ENCODE measurements at regions not wholly inside any gene's neighbourhood (a gene's known extent, or its start where the extent isn't known, plus 50 kb on each side); places are given as distances from the start of the nearest gene placed in this dataset.
"Not testable (repeated sequence)": the region's sequence is repeated elsewhere in the genome, so short reads cannot be mapped to it uniquely, and the experiment has no call there.

DNA sequence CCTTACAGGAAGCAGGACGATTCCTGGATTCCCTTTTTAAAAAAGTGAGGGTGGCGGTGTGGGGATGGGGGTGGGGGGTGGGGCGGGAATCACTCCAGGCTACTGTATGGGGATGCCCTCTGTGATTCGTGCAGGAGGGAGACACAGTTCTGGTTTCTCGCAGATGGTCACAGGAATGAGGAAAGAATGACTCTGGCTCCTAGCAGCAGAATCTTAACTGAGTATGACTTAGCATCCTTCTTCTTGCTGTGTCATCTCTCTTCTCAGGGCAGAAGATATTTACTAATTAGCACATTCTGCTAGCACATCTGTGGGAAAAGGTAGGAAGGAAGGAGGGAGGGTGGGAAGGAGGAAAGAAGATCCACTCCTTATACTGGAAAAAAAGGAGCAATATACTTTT lies 78.8 kb upstream of the GPR39 start:
- not testable (repeated sequence) for H3K4me3 Mint-ChIP-seq (ENCODE audit: unreplicated experiment); H3K27ac Mint-ChIP-seq (ENCODE audit: unreplicated experiment); H3K4me1 Mint-ChIP-seq (ENCODE audit: unreplicated experiment); DNase-seq (ENCODE audit: low spot score); H3K27me3 Mint-ChIP-seq (ENCODE audit: unreplicated experiment); H3K36me3 Mint-ChIP-seq (ENCODE audit: low read depth, unreplicated experiment); H3K9me3 Mint-ChIP-seq (ENCODE audit: unreplicated experiment)

DNA sequence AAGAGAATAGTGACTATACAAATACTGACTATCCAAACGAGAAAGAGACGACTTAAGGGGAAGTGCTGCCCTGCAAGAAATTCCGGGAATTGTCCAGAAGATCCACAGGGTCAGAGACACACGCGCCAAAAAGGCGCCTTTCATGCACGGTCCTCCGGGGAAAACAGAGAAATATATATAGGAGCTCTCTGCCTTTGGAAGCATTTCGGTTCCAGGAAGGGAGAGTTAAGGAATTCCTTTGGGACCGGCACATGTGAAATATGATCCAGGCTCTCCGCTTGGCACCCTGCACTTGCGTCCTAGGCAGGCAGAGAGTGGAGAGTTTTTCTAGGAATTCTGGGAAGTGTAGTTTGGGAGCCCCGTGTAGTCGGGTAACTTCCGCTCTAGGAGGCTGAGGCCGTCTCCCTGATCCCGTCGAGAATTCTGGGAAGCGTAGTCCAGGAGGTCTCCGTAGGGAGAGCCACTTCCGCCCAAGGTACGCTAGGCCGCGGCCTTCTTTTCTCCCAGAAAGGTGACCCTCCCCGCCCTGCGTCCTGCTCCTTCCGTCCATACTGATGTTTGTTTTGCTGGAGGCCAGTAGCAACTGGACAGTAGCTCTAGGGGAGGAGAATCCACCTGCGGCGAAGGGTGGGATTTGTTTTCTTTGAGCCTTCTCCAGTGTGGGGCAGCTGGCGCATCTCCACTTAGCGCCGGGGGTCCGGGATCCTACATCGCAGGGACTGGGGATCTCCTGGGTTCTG lies 69.4 kb upstream of the GPR39 start:
- not testable (repeated sequence) for H3K4me1 Mint-ChIP-seq (ENCODE audit: unreplicated experiment); H3K9me3 Mint-ChIP-seq (ENCODE audit: unreplicated experiment); H3K27me3 Mint-ChIP-seq (ENCODE audit: unreplicated experiment); H3K36me3 Mint-ChIP-seq (ENCODE audit: low read depth, unreplicated experiment)
- DNase-seq (ENCODE audit: low spot score), result peak; percentile 75
- Mint-ChIP-seq H3K27ac (ENCODE audit: unreplicated experiment) (peak overlapping the region; percentile 95), H3K4me3 (ENCODE audit: unreplicated experiment) (peak overlapping the region; percentile 89)

DNA sequence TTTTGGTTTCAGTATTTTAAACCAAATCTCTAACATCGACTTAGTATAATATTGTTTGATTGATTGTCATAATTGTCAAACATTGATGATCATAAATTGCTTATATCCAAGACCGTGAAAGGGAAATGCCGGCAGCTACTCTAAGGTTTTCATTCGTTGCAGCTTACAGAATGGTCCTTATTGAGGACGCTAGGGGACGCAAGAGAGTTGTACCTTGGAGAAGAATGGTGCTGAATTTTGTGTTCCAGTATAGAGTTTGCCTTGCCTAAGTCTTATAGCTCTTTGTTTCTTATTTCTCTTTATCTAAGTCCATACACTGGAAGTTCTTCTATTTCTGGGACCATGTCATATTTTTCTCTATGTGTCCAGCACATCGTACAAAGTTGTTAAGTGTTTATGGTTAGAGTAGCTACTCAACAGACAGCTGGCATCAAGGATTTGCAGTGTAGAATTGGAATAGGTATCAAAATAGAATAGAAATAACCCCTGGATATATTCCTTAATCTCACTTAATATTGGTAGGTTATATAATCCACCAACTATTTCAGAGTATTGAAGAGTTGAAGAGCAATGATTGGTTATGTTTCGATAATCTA lies 67.4 kb upstream of the GPR39 start:
- H3K27ac Mint-ChIP-seq (ENCODE audit: unreplicated experiment); H3K27me3 Mint-ChIP-seq (ENCODE audit: unreplicated experiment); H3K4me3 Mint-ChIP-seq (ENCODE audit: unreplicated experiment); H3K9me3 Mint-ChIP-seq (ENCODE audit: unreplicated experiment); H3K36me3 Mint-ChIP-seq (ENCODE audit: low read depth, unreplicated experiment): not testable (repeated sequence)
- peak; percentile 58 for DNase-seq (ENCODE audit: low spot score)
- H3K4me1 Mint-ChIP-seq (ENCODE audit: unreplicated experiment), result peaks cover 10% of the 10 kb centered on the region
- TF ChIP-seq, protein P1, sequence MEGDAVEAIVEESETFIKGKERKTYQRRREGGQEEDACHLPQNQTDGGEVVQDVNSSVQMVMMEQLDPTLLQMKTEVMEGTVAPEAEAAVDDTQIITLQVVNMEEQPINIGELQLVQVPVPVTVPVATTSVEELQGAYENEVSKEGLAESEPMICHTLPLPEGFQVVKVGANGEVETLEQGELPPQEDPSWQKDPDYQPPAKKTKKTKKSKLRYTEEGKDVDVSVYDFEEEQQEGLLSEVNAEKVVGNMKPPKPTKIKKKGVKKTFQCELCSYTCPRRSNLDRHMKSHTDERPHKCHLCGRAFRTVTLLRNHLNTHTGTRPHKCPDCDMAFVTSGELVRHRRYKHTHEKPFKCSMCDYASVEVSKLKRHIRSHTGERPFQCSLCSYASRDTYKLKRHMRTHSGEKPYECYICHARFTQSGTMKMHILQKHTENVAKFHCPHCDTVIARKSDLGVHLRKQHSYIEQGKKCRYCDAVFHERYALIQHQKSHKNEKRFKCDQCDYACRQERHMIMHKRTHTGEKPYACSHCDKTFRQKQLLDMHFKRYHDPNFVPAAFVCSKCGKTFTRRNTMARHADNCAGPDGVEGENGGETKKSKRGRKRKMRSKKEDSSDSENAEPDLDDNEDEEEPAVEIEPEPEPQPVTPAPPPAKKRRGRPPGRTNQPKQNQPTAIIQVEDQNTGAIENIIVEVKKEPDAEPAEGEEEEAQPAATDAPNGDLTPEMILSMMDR (IDR thresholded peaks at IDR 0.05; ENCODE audit: unreplicated experiment), result peak; percentile 61

DNA sequence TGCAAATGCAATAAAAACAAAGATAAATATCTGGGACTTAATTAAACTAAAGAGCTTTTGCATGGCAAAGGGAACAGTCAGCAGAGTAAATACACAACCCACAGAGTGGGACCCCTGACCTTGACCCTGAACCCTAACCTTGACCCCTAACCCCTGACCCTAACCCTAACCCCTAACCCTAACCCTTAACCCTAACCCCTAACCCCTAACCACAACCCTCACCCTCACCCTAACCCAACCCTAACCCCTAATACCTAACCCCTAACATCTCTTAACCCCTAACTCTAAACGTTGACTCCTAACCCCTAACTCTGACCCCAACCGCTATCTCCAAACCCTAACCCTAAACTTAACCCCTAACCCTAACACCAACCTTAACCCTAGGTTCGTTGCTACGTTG lies 64.9 kb upstream of the GPR39 start:
- not testable (repeated sequence) for H3K36me3 Mint-ChIP-seq (ENCODE audit: low read depth, unreplicated experiment); H3K27ac Mint-ChIP-seq (ENCODE audit: unreplicated experiment); H3K9me3 Mint-ChIP-seq (ENCODE audit: unreplicated experiment); DNase-seq (ENCODE audit: low spot score); H3K4me1 Mint-ChIP-seq (ENCODE audit: unreplicated experiment); H3K27me3 Mint-ChIP-seq (ENCODE audit: unreplicated experiment); H3K4me3 Mint-ChIP-seq (ENCODE audit: unreplicated experiment)

DNA sequence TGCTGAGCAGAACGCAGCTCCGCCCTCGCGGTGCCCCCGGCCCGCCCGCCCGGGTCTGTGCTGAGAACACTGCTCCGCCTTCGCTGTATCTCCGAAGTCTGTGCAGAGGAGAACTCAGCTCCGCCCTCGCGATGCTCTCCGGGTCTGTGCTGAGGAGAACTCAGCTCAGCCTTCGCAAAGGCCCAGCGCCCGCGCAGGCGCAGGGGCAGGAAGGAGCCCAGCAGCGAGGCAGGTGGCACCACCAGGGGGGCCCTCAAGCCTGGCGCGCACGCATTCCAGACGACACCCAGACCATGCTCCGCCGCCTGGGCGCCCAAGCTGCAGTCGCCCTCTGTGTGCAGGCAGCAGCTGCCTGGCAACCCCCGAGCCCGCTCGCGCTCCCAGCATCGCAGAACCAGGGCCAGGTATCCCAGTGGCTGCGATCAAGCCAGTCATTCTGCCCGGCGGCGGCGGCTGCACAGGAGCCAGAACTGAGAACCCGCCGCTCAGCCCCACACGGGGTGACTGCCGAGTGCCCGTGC lies 64.1 kb upstream of the GPR39 start:
- not testable (repeated sequence) for H3K36me3 Mint-ChIP-seq (ENCODE audit: low read depth, unreplicated experiment); H3K27me3 Mint-ChIP-seq (ENCODE audit: unreplicated experiment); H3K4me3 Mint-ChIP-seq (ENCODE audit: unreplicated experiment)

DNA sequence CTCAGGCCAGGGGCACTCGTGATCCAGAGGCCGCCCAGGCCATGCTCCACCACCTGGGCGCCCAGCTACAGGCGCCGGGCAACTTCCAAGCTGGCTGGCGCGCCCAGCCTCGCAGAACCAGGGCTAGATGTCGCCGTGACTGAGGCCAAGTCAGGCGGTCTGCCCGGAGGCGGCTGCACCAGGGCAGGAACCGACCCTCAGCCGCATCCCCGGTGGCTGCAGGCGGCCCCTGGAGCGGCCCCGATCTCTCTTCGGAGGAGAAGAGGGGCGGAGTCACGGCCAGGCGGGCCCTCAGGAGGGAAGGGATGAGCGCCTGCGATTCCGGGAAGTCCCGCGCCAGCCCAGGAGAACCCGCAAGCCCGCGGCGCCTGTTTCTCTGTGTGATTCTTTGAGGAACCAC lies 63.2 kb upstream of the GPR39 start:
- H3K36me3 Mint-ChIP-seq (ENCODE audit: low read depth, unreplicated experiment); H3K4me3 Mint-ChIP-seq (ENCODE audit: unreplicated experiment); H3K9me3 Mint-ChIP-seq (ENCODE audit: unreplicated experiment); H3K27me3 Mint-ChIP-seq (ENCODE audit: unreplicated experiment); H3K27ac Mint-ChIP-seq (ENCODE audit: unreplicated experiment); H3K4me1 Mint-ChIP-seq (ENCODE audit: unreplicated experiment): not testable (repeated sequence)
- peak; percentile 55 for DNase-seq (ENCODE audit: low spot score)

More for the DNA sequence above, 64.1 kb upstream of the GPR39 start:
- peak; percentile 69 for DNase-seq (ENCODE audit: low spot score)
- H3K27ac Mint-ChIP-seq (ENCODE audit: unreplicated experiment); H3K4me1 Mint-ChIP-seq (ENCODE audit: unreplicated experiment); H3K9me3 Mint-ChIP-seq (ENCODE audit: unreplicated experiment): not testable (repeated sequence)

DNA sequence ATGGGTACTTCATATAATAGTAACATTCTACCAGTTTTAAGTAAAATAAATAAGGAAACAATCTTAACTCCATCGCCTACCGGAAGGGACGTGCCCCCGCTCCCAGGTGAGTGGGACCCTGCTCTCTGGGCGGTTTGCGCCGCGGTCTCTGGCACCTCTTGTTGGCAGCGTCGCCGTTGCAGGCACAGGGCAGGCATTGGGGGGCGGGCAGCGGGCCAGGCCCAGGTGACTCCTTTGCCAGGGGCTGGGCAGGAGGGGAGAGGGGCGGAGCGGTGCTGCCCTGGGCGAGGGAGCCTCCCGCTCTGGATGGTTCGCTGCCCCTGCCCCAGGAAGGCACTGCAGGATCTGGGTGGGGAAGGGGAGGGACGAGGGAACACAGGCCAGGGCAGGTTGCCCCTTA lies 55.6 kb upstream of the GPR39 start:
- DNase-seq (ENCODE audit: low spot score), result not testable (repeated sequence)

DNA sequence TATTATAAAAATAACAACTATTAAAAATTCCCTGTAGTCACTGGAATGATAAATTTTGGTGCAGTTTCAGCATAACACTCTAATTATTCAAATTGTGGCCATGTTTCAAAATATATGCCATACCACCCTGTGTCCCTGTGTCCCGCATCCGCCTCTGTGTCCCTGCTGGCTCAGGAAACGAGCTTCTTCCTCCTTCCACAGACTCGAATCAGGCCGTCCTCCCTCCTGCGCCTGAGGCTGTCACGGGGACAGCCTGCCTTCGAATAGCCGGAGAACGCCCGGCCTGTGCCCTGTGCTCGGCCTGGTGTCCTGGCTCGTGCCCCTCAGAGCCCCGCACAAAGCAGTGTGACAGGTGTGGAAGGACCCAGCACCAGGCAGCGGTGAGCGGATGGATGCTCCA lies 55.1 kb upstream of the GPR39 start:
- not testable (repeated sequence) for H3K36me3 Mint-ChIP-seq (ENCODE audit: low read depth, unreplicated experiment); DNase-seq (ENCODE audit: low spot score); H3K9me3 Mint-ChIP-seq (ENCODE audit: unreplicated experiment); H3K4me1 Mint-ChIP-seq (ENCODE audit: unreplicated experiment); H3K27me3 Mint-ChIP-seq (ENCODE audit: unreplicated experiment); H3K27ac Mint-ChIP-seq (ENCODE audit: unreplicated experiment); H3K4me3 Mint-ChIP-seq (ENCODE audit: unreplicated experiment)

More for the DNA sequence above, 55.6 kb upstream of the GPR39 start:
- H3K9me3 Mint-ChIP-seq (ENCODE audit: unreplicated experiment); H3K4me3 Mint-ChIP-seq (ENCODE audit: unreplicated experiment); H3K27ac Mint-ChIP-seq (ENCODE audit: unreplicated experiment); H3K27me3 Mint-ChIP-seq (ENCODE audit: unreplicated experiment); H3K4me1 Mint-ChIP-seq (ENCODE audit: unreplicated experiment); H3K36me3 Mint-ChIP-seq (ENCODE audit: low read depth, unreplicated experiment): not testable (repeated sequence)

DNA sequence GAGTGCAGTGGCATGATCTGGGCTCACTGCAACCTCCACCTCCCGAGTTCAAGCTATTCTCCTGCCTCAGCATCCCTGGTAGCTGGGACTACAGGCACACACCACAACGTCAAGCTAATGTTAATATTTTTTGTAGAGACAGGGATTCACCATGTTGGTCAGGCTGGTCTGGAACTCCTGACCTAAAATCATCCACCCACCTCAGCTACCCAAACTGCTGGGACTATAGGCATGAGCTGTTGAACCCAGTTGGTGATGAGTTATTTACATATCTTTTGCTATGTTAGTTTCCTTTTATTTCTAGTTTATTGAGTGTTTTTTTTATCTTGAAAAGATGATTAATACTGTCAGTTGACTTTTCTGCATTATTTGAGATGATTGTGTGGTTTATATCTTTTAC lies 53.3 kb upstream of the GPR39 start:
- H3K27ac Mint-ChIP-seq (ENCODE audit: unreplicated experiment); H3K9me3 Mint-ChIP-seq (ENCODE audit: unreplicated experiment); H3K27me3 Mint-ChIP-seq (ENCODE audit: unreplicated experiment); DNase-seq (ENCODE audit: low spot score); H3K36me3 Mint-ChIP-seq (ENCODE audit: low read depth, unreplicated experiment); H3K4me1 Mint-ChIP-seq (ENCODE audit: unreplicated experiment); H3K4me3 Mint-ChIP-seq (ENCODE audit: unreplicated experiment): not testable (repeated sequence)

DNA sequence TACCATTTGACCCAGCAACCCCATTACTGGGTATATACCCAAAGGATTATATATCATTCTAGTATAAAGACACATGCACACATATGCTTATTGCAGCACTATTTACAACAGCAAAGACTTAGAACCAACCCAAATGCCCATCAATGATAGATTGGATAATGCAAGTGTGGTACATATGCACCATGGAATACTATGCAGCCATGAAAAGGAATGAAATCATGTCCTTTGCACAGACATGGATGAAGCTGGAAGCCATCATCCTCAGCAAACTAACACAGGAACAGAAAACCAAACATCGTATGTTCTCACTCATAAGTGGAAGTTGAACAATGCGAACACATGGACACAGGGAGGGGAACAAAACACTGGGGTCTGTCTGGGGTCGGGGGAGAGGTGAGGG lies 50.6 kb upstream of the GPR39 start:
- not testable (repeated sequence) for DNase-seq (ENCODE audit: low spot score); H3K9me3 Mint-ChIP-seq (ENCODE audit: unreplicated experiment); H3K27me3 Mint-ChIP-seq (ENCODE audit: unreplicated experiment); H3K4me1 Mint-ChIP-seq (ENCODE audit: unreplicated experiment); H3K27ac Mint-ChIP-seq (ENCODE audit: unreplicated experiment); H3K36me3 Mint-ChIP-seq (ENCODE audit: low read depth, unreplicated experiment); H3K4me3 Mint-ChIP-seq (ENCODE audit: unreplicated experiment)
